K562 (cell line): ENCODE measurements at regions not wholly inside any gene's neighbourhood (a gene's known extent, or its start where the extent isn't known, plus 50 kb on each side); places are given as distances from the start of the nearest gene placed in this dataset.

Experiments used
- ATAC-seq: fragments of 200-7000 bp; cut with Tn5 transposase; 3 replicates; pipeline ENCODE4 v1.9.1; 2020; ENCODE audit warnings: moderate library complexity
- BruUV-seq: library from RNA; stranded (reverse); fragments of 400-500 nt; replicated peaks from 2 replicates; lab custom pipeline; 2021; lab: Mats Ljungman, UMichigan
- CTCF ChIA-PET: fragments of 300-600 bp; formaldehyde crosslinking; extraction: SDS; loops from one replicate; lab custom pipeline; 2021; ENCODE audit warnings: low intra/inter-chr PET ratio; lab: Yijun Ruan, JAX
- POLR2A ChIA-PET: fragments of 300-600, 350-650 bp; sonication (Branson Sonifier 250); formaldehyde crosslinking; extraction: SDS; loops from one replicate; lab custom pipeline; 2021; ENCODE audit warnings: antibody characterized with exemption, inconsistent platforms; lab: Yijun Ruan, JAX
- DNase-seq, 4 experiments: peaks; one replicate each; pipeline versions ENCODE4 v3.0.0 to v3.0.0-alpha.2; 2011 to 2018; ENCODE audit warnings: low spot score in 3 of 4, mixed read lengths in 3 of 4; ENCODE audit errors: extremely low read depth in 1 of 4
- FAIRE-seq: peaks from 2 replicates; lab custom pipeline; 2011; peaks lifted over from hg19 to GRCh38; lab: Jason Lieb, UNC
- H2AFZ ChIP-seq: 2 replicates; pipeline ENCODE4 v1.6.0; 2011; ENCODE audit warnings: low read depth, low read length, control low read depth, inconsistent platforms
- H3K27ac ChIP-seq: fragments of 200-600 bp; 3 replicates; pipeline ENCODE4 v1.8.0; 2011; ENCODE audit warnings: low read depth, mild to moderate bottlenecking, control low read depth, inconsistent platforms, low read length, moderate library complexity, mixed read lengths; ENCODE audit errors: extremely low read depth
- H3K27me3 ChIP-seq, 2 experiments: fragments of 300-600 bp in 1 of 2; 2 replicates in 1 of 2; 3 replicates in 1 of 2; pipeline versions ENCODE4 v1.6.0 to v1.8.0; 2011; ENCODE audit warnings: inconsistent platforms in 2 of 2, low read length in 2 of 2, mild to moderate bottlenecking in 1 of 2, mixed read lengths in 1 of 2, moderate library complexity in 1 of 2; ENCODE audit not compliant: control insufficient read depth in 2 of 2, insufficient read depth in 2 of 2
- H3K36me3 ChIP-seq: fragments of 300-600 bp; 3 replicates; pipeline ENCODE4 v1.8.0; 2011; ENCODE audit warnings: mild to moderate bottlenecking, low read length, inconsistent platforms; ENCODE audit not compliant: control insufficient read depth, insufficient read depth
- H3K4me1 ChIP-seq, 2 experiments: fragments of 200-600 bp in 1 of 2; replicated peaks in 1 of 2; 2 replicates in 1 of 2; 3 replicates in 1 of 2; pipeline versions ENCODE4 v1.5.1 to v1.8.0; 2011; ENCODE audit warnings: inconsistent platforms in 2 of 2, low read length in 2 of 2, mild to moderate bottlenecking in 1 of 2, mixed read lengths in 1 of 2, moderate library complexity in 1 of 2; ENCODE audit not compliant: control insufficient read depth in 2 of 2, insufficient read depth in 2 of 2
- H3K4me2 ChIP-seq: 2 replicates; pipeline ENCODE4 v1.6.1; 2011; ENCODE audit warnings: low read length, control low read depth, inconsistent platforms, mixed read lengths; ENCODE audit not compliant: insufficient read depth
- H3K4me3 ChIP-seq: fragments of 200-600 bp; sonication (generic), shearing (Covaris generic); 2 replicates; pipeline ENCODE4 v1.5.1; 2016; ENCODE audit warnings: control low read depth, inconsistent platforms
- H3K79me2 ChIP-seq: fragments of 200-600 bp; 3 replicates; pipeline ENCODE4 v1.8.0; 2011; ENCODE audit warnings: low read length, inconsistent platforms; ENCODE audit not compliant: control insufficient read depth, insufficient read depth
- H3K9ac ChIP-seq, 2 experiments: 2 replicates each; pipeline versions ENCODE4 v1.6.0 to v1.6.1; 2011; ENCODE audit warnings: low read depth in 2 of 2, low read length in 2 of 2, control low read depth in 1 of 2, inconsistent platforms in 1 of 2, mild to moderate bottlenecking in 1 of 2, mixed read lengths in 1 of 2; ENCODE audit not compliant: insufficient read depth in 1 of 2
- H3K9me1 ChIP-seq: one replicate; pipeline ENCODE4 v1.6.0; 2011; ENCODE audit warnings: inconsistent platforms, mild to moderate bottlenecking, low read length, moderate library complexity; ENCODE audit not compliant: control insufficient read depth, insufficient read depth
- H3K9me3 ChIP-seq: replicated peaks from 2 replicates; pipeline ENCODE4 v1.5.1; 2011; ENCODE audit warnings: low read depth, low read length, inconsistent platforms; ENCODE audit not compliant: control insufficient read depth, insufficient read depth
- H4K20me1 ChIP-seq: replicated peaks from 2 replicates; pipeline ENCODE4 v1.6.1; 2011; ENCODE audit warnings: low read length, inconsistent platforms, mixed read lengths; ENCODE audit not compliant: control insufficient read depth, insufficient read depth
- BRF1 ChIP-seq: IDR thresholded peaks from 3 replicates; pipeline ENCODE4 v1.6.1; 2011; ENCODE audit warnings: borderline replicate concordance, mild to moderate bottlenecking; ENCODE audit not compliant: insufficient read length; ENCODE audit errors: extremely low read depth
- ETV1 ChIP-seq: fragments of 450-650 bp; conservative IDR thresholded peaks from 2 replicates; pipeline ENCODE4 v1.6.1; 2016; ENCODE audit warnings: missing genetic modification characterization, control low read depth, low read depth, missing compliant biosample characterization
- GTF2B ChIP-seq: IDR thresholded peaks from 2 replicates; pipeline ENCODE4 v1.6.1; 2011; ENCODE audit not compliant: insufficient read length; ENCODE audit errors: extremely low read depth
- IRF1 ChIP-seq: sonication (generic); formaldehyde crosslinking; IDR thresholded peaks from 2 replicates; pipeline ENCODE4 v1.8.0; 2022; ENCODE audit warnings: missing genetic modification reagents, mild to moderate bottlenecking, borderline replicate concordance
- SAFB2 ChIP-seq: fragments of 200-400 bp; formaldehyde crosslinking; IDR thresholded peaks from 2 replicates; pipeline ENCODE4 v1.6.1; 2018; ENCODE audit warnings: borderline replicate concordance, low read length, low read depth, moderate library complexity; ENCODE audit not compliant: severe bottlenecking
- SRSF3 ChIP-seq: fragments of 200-400 bp; formaldehyde crosslinking; IDR thresholded peaks from 2 replicates; pipeline ENCODE4 v1.6.1; 2016; ENCODE audit warnings: mild to moderate bottlenecking, low read length, moderate library complexity; ENCODE audit not compliant: insufficient read depth
- whole genome bisulfite sequencing: fragments of 100-300 bp; shearing (Covaris generic); methylation state at CpG from one replicate; pipeline ENCODE4 v1.1.6; 2016; ENCODE audit warnings: low coverage, mixed read lengths; ENCODE audit not compliant: insufficient coverage; ENCODE audit errors: missing lambda C conversion rate; 5-methylcytosine and 5-hydroxymethylcytosine counted together
- in situ Hi-C: fragments of 300-500 bp; cut with MboI; formaldehyde crosslinking; loops from 4 replicates; pipeline ENCODE4 v1.15.0; 2018; ENCODE audit warnings: inconsistent platforms, mixed read lengths
- intact Hi-C: fragments of 100-400 bp; cut with micrococcal nuclease; formaldehyde crosslinking; loops from 2 replicates; pipeline ENCODE4 v1.14.2; 2022
- TF ChIP-seq, protein P1 (sequence below): sonication (generic); formaldehyde crosslinking; IDR thresholded peaks from 2 replicates; pipeline ENCODE4 v1.8.1; 2022; ENCODE audit warnings: missing genetic modification reagents
- TF ChIP-seq, protein P2 (sequence below): fragments of 250-450 bp; sonication (Bioruptor Pico); IDR thresholded peaks from 2 replicates; pipeline ENCODE4 v1.4.0; 2020; ENCODE audit warnings: mild to moderate bottlenecking, moderate library complexity

DNA sequence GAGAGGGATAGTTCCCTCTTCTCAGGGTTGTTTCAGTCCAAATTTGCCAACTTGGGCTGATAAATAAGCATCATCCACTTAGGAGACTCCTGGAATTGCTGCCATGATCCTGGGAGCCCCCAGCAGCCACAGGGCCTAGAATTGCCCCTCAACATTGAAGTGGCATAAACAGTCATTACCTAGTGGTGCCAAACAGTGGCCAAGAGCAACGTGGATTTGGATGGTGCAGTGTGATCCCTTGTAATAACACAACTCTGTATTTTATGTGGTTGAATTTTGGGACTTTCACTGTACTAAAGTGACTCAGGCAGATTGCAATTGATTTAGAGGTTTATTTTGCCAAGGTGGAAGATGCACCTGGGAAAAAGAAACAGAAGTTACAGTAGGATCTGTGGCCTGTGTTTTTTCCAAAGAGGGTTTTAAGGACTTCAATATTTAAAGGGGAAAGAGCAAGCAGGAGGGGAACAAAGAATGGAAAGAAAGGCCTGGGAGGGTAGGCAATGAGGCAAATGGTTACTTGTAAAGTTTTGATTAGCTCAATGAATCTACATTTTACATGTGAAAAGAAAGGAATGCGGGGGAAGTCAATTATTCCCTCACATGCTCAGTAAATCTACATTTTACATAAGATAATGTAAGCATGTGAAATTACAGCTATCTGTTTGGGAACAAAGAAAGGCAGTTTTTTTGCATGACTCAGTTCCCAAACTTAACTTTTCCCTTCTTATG lies 168.0 kb upstream of the NOX3 start:
- intact Hi-C loops, result no loop called here
- no peak for DNase-seq
- TF ChIP-seq SRSF3, result no peak
- no peak for TF ChIP-seq BRF1
- TF ChIP-seq, protein P1, sequence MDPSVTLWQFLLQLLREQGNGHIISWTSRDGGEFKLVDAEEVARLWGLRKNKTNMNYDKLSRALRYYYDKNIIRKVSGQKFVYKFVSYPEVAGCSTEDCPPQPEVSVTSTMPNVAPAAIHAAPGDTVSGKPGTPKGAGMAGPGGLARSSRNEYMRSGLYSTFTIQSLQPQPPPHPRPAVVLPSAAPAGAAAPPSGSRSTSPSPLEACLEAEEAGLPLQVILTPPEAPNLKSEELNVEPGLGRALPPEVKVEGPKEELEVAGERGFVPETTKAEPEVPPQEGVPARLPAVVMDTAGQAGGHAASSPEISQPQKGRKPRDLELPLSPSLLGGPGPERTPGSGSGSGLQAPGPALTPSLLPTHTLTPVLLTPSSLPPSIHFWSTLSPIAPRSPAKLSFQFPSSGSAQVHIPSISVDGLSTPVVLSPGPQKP (CRISPR knock-in tag), result no peak
- TF ChIP-seq, all 486 proteins: peak for 0
- H3K4me3 ChIP-seq, result no peak overlapping the region
- no peak overlapping the region for H3K27ac ChIP-seq
- H2AFZ ChIP-seq, result no peak overlapping the region
- ChIA-PET POLR2A (no interaction called here), CTCF (no interaction called here)
- no peaks in the 10 kb centered on the region for H3K9me3 ChIP-seq
- no peak overlapping the region for H3K9ac ChIP-seq
- H3K27me3 ChIP-seq, result no peaks in the 10 kb centered on the region
- H3K4me2 ChIP-seq, result no peak overlapping the region
- ATAC-seq (no peak), FAIRE-seq (no peak)
- in situ Hi-C loops, result no loop called here
- no peaks in the 10 kb centered on the region for H4K20me1 ChIP-seq
- no peaks in the 10 kb centered on the region for H3K9me1 ChIP-seq
- 14% methylated on average over 2 of the region's 2 CpGs for WGBS
- no TSS peak for BruUV-seq
- H3K36me3 ChIP-seq, result no peaks in the 10 kb centered on the region
- H3K4me1 ChIP-seq, result no peaks in the 10 kb centered on the region
- H3K79me2 ChIP-seq, result no peaks in the 10 kb centered on the region

GRCh38 chr6:155614606-155615005 lies 159.0 kb upstream of the NOX3 start:
- intact Hi-C loops, result no loop called here
- 4% methylated on average over 4 of the region's 4 CpGs for WGBS
- POLR2A ChIA-PET, result no interaction called here
- no peak for TF ChIP-seq ETV1 (tag)
- TF ChIP-seq, protein P2, sequence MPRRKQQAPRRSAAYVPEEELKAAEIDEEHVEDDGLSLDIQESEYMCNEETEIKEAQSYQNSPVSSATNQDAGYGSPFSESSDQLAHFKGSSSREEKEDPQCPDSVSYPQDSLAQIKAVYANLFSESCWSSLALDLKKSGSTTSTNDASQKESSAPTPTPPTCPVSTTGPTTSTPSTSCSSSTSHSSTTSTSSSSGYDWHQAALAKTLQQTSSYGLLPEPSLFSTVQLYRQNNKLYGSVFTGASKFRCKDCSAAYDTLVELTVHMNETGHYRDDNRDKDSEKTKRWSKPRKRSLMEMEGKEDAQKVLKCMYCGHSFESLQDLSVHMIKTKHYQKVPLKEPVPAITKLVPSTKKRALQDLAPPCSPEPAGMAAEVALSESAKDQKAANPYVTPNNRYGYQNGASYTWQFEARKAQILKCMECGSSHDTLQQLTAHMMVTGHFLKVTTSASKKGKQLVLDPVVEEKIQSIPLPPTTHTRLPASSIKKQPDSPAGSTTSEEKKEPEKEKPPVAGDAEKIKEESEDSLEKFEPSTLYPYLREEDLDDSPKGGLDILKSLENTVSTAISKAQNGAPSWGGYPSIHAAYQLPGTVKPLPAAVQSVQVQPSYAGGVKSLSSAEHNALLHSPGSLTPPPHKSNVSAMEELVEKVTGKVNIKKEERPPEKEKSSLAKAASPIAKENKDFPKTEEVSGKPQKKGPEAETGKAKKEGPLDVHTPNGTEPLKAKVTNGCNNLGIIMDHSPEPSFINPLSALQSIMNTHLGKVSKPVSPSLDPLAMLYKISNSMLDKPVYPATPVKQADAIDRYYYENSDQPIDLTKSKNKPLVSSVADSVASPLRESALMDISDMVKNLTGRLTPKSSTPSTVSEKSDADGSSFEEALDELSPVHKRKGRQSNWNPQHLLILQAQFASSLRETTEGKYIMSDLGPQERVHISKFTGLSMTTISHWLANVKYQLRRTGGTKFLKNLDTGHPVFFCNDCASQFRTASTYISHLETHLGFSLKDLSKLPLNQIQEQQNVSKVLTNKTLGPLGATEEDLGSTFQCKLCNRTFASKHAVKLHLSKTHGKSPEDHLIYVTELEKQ (CRISPR knock-in tag), result no peak
- TF ChIP-seq SAFB2, result no peak
- no peak for TF ChIP-seq IRF1 (CRISPR knock-in tag)
- TF ChIP-seq GTF2B, result no peak

More at GRCh38 chr6:155614606-155615005, 159.0 kb upstream of the NOX3 start:
- no peak for DNase-seq
- no TSS peak for BruUV-seq
- Histone ChIP-seq H3K9me1 (no peaks in the 10 kb centered on the region), H3K27ac (no peak overlapping the region), H2AFZ (no peak overlapping the region), H3K4me3 (no peak overlapping the region), H3K4me1 (no peaks in the 10 kb centered on the region), H3K27me3 (no peaks in the 10 kb centered on the region), H3K79me2 (no peaks in the 10 kb centered on the region), H3K9me3 (peaks cover 7% of the 10 kb centered on the region; the same call in 1 of the 2 replicates), H3K36me3 (no peaks in the 10 kb centered on the region), H3K9ac (no peak overlapping the region), H4K20me1 (no peaks in the 10 kb centered on the region), H3K4me2 (no peak overlapping the region)
- in situ Hi-C loops, result no loop called here
- CTCF ChIA-PET, result no interaction called here
- no peak for ATAC-seq
- no peak for FAIRE-seq
